ENCODE measurements at regions not wholly inside any gene's neighbourhood (a gene's known extent, or its start where the extent isn't known, plus 50 kb on each side); places are given as distances from the start of the nearest gene placed in this dataset.

DNA sequence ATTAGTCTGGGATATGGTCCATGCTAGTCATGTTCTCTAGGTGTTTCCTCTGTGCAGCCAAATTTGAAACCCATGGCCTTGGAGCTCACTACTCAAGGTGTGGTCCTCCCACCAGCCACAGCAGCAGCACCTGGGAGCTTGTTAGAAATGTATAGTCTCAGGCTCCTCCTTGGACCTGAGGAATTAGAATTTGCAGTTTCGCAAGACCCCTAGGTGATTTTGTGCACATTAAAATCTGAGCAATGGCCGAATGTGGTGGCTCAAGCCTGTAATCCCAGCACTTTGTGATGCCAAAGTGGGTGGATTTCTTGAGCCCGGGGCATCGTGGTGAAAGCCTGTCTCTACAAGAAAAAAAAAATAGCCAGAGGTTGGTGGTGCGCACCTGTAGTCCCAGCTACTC lies 72.3 kb upstream of the NEK6 start:
- ChIA-PET POLR2A (no interaction called here), CTCF (interaction anchor here (1.5 to 3.4 kb wide), 2 partner anchors 13 to 59 kb away, joined by 3 to 10 read pairs; no protein-coding TSS in a partner anchor)
- Histone ChIP-seq H3K4me3 (ENCODE audit: low read depth in 2 of 2, low read length in 1 of 2) (no peak overlapping the region), H3K9ac (no peak overlapping the region), H3K27me3 (ENCODE audit: insufficient read depth) (peaks cover 40% of the 10 kb centered on the region; the same call in 1 of the 2 replicates), H3F3A (replicated peaks; ENCODE audit: insufficient read depth) (no peaks in the 10 kb centered on the region), H3K27ac (ENCODE audit: low read depth in 2 of 2, low read length in 1 of 2) (no peak overlapping the region), H3K9me3 (no peaks in the 10 kb centered on the region), H3K4me2 (no peak overlapping the region), H3K79me2 (ENCODE audit: insufficient read depth) (no peaks in the 10 kb centered on the region), H3K36me3 (replicated peaks in 1 of 2; ENCODE audit: control insufficient read depth in 1 of 2, insufficient read depth in 2 of 2, low read length in 1 of 2) (no peaks in the 10 kb centered on the region), H3K9me2 (no peaks in the 10 kb centered on the region), H3K4me1 (ENCODE audit: control insufficient read depth in 1 of 2, insufficient read depth in 2 of 2, low read depth in 1 of 2, low read length in 1 of 2) (peaks cover 0 to 5% of the 10 kb centered on the region in 2 experiments; a peak in 1 of 4 replicates), H4K20me1 (ENCODE audit: insufficient read depth) (no peaks in the 10 kb centered on the region), H2AFZ (ENCODE audit: low read depth) (no peak overlapping the region)
- TF ChIP-seq, protein P1, sequence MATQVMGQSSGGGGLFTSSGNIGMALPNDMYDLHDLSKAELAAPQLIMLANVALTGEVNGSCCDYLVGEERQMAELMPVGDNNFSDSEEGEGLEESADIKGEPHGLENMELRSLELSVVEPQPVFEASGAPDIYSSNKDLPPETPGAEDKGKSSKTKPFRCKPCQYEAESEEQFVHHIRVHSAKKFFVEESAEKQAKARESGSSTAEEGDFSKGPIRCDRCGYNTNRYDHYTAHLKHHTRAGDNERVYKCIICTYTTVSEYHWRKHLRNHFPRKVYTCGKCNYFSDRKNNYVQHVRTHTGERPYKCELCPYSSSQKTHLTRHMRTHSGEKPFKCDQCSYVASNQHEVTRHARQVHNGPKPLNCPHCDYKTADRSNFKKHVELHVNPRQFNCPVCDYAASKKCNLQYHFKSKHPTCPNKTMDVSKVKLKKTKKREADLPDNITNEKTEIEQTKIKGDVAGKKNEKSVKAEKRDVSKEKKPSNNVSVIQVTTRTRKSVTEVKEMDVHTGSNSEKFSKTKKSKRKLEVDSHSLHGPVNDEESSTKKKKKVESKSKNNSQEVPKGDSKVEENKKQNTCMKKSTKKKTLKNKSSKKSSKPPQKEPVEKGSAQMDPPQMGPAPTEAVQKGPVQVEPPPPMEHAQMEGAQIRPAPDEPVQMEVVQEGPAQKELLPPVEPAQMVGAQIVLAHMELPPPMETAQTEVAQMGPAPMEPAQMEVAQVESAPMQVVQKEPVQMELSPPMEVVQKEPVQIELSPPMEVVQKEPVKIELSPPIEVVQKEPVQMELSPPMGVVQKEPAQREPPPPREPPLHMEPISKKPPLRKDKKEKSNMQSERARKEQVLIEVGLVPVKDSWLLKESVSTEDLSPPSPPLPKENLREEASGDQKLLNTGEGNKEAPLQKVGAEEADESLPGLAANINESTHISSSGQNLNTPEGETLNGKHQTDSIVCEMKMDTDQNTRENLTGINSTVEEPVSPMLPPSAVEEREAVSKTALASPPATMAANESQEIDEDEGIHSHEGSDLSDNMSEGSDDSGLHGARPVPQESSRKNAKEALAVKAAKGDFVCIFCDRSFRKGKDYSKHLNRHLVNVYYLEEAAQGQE (IDR thresholded peaks at IDR 0.05; ENCODE audit: low read depth, low read length), result no peak
- TF ChIP-seq YY1 (IDR thresholded peaks at IDR 0.05; ENCODE audit: low read depth) (no peak), MAX (IDR thresholded peaks at IDR 0.05; ENCODE audit: low read depth) (no peak), MEF2A (IDR thresholded peaks at IDR 0.05; ENCODE audit: borderline replicate concordance, low read depth) (no peak), NFIC (IDR thresholded peaks at IDR 0.05; ENCODE audit: borderline replicate concordance) (no peak), TAF1 (IDR thresholded peaks at IDR 0.05; ENCODE audit: borderline replicate concordance, low read depth, low read length) (no peak), RXRA (IDR thresholded peaks at IDR 0.05; ENCODE audit: borderline replicate concordance, low read depth) (no peak), TCF12 (IDR thresholded peaks at IDR 0.05) (no peak)
- TF ChIP-seq, protein P2, sequence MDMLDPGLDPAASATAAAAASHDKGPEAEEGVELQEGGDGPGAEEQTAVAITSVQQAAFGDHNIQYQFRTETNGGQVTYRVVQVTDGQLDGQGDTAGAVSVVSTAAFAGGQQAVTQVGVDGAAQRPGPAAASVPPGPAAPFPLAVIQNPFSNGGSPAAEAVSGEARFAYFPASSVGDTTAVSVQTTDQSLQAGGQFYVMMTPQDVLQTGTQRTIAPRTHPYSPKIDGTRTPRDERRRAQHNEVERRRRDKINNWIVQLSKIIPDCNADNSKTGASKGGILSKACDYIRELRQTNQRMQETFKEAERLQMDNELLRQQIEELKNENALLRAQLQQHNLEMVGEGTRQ (IDR thresholded peaks at IDR 0.05; ENCODE audit: borderline replicate concordance, low read depth, low read length), result no peak
- 41% methylated on average over 5 of the region's 5 CpGs for WGBS (ENCODE audit: low lambda C conversion rate)
- no peak for DNase-seq

GRCh38 chr9:124187311-124187710 lies 70.4 kb upstream of the NEK6 start:
- CTCF ChIA-PET, result interaction anchor here (2.4 kb wide), 1 partner anchor 10 kb away, joined by 6 read pairs; no protein-coding TSS in a partner anchor
- no peak for DNase-seq
- H3K4me1 ChIP-seq (ENCODE audit: control insufficient read depth in 1 of 2, insufficient read depth in 2 of 2, low read depth in 1 of 2, low read length in 1 of 2), result no peaks in the 10 kb centered on the region

More at GRCh38 chr9:124187311-124187710, 70.4 kb upstream of the NEK6 start:
- POLR2A ChIA-PET, result no interaction called here
- no peaks in the 10 kb centered on the region for H3K36me3 ChIP-seq (replicated peaks in 1 of 2; ENCODE audit: control insufficient read depth in 1 of 2, insufficient read depth in 2 of 2, low read length in 1 of 2)
- no peaks in the 10 kb centered on the region for H3K79me2 ChIP-seq (ENCODE audit: insufficient read depth)
- H3K9me2 ChIP-seq, result no peaks in the 10 kb centered on the region
- H3K9ac ChIP-seq, result no peak overlapping the region
- H3K27ac ChIP-seq (ENCODE audit: low read depth in 2 of 2, low read length in 1 of 2), result no peak overlapping the region
- no peaks in the 10 kb centered on the region for H3K9me3 ChIP-seq
- H3F3A ChIP-seq (replicated peaks; ENCODE audit: insufficient read depth), result no peaks in the 10 kb centered on the region
- no peak overlapping the region for H3K4me2 ChIP-seq
- peaks cover 21% of the 10 kb centered on the region; the same call in 1 of the 2 replicates for H3K27me3 ChIP-seq (ENCODE audit: insufficient read depth)
- no peaks in the 10 kb centered on the region for H4K20me1 ChIP-seq (ENCODE audit: insufficient read depth)
- no peak overlapping the region for H3K4me3 ChIP-seq (ENCODE audit: low read depth in 2 of 2, low read length in 1 of 2)
- 11% methylated on average over 3 of the region's 3 CpGs for WGBS (ENCODE audit: low lambda C conversion rate)
- H2AFZ ChIP-seq (ENCODE audit: low read depth), result no peak overlapping the region
- TF ChIP-seq GABPA (IDR thresholded peaks at IDR 0.05; ENCODE audit: low read depth), result no peak
- TF ChIP-seq, protein P3, sequence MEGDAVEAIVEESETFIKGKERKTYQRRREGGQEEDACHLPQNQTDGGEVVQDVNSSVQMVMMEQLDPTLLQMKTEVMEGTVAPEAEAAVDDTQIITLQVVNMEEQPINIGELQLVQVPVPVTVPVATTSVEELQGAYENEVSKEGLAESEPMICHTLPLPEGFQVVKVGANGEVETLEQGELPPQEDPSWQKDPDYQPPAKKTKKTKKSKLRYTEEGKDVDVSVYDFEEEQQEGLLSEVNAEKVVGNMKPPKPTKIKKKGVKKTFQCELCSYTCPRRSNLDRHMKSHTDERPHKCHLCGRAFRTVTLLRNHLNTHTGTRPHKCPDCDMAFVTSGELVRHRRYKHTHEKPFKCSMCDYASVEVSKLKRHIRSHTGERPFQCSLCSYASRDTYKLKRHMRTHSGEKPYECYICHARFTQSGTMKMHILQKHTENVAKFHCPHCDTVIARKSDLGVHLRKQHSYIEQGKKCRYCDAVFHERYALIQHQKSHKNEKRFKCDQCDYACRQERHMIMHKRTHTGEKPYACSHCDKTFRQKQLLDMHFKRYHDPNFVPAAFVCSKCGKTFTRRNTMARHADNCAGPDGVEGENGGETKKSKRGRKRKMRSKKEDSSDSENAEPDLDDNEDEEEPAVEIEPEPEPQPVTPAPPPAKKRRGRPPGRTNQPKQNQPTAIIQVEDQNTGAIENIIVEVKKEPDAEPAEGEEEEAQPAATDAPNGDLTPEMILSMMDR (IDR thresholded peaks at IDR 0.05), result no peak
